ENCODE measurements at regions not wholly inside any gene's neighbourhood (a gene's known extent, or its start where the extent isn't known, plus 50 kb on each side); places are given as distances from the start of the nearest gene placed in this dataset.

DNA sequence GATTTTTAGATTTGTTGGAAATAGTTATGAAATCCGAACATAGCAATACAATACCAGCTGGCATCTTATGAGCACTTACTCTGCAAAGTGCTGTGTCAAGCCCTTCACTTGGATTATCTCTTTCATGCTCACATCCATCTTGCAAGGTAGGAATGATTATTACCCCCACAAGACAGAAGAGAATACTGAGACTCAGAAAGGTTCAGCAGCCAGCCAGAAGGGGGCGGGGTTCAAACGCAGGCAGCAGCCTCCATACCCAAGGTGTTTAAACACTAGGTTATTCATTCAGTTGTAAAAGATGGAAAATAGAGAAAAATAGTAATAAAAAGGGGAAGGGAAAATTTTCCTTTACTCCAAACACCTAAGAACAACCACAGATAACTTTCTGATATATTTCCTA lies 158.5 kb downstream of the CCDC34 start:
- DNase-seq (no peak), ATAC-seq (no peak)
- CTCF ChIA-PET: no interaction called here

GRCh38 chr11:27203077-27203647 lies 159.9 kb downstream of the CCDC34 start:
- Mint-ChIP-seq H3K4me1 (peaks cover 4% of the 10 kb centered on the region), H3K27ac (no peak overlapping the region), H3K4me3 (no peak overlapping the region), H3K36me3 (no peaks in the 10 kb centered on the region), H3K9me3 (ENCODE audit: low read depth) (no peaks in the 10 kb centered on the region), H3K27me3 (no peaks in the 10 kb centered on the region)
- CTCF ChIA-PET: no interaction called here
- DNase-seq: no peak
- ATAC-seq: no peak

More for the DNA sequence above, 158.5 kb downstream of the CCDC34 start:
- no peak overlapping the region for H3K4me3 Mint-ChIP-seq
- H3K27me3 Mint-ChIP-seq: no peaks in the 10 kb centered on the region
- no peak overlapping the region for H3K27ac Mint-ChIP-seq
- no peaks in the 10 kb centered on the region for H3K36me3 Mint-ChIP-seq
- H3K4me1 Mint-ChIP-seq: peaks cover 4% of the 10 kb centered on the region
- H3K9me3 Mint-ChIP-seq (ENCODE audit: low read depth): no peaks in the 10 kb centered on the region

DNA sequence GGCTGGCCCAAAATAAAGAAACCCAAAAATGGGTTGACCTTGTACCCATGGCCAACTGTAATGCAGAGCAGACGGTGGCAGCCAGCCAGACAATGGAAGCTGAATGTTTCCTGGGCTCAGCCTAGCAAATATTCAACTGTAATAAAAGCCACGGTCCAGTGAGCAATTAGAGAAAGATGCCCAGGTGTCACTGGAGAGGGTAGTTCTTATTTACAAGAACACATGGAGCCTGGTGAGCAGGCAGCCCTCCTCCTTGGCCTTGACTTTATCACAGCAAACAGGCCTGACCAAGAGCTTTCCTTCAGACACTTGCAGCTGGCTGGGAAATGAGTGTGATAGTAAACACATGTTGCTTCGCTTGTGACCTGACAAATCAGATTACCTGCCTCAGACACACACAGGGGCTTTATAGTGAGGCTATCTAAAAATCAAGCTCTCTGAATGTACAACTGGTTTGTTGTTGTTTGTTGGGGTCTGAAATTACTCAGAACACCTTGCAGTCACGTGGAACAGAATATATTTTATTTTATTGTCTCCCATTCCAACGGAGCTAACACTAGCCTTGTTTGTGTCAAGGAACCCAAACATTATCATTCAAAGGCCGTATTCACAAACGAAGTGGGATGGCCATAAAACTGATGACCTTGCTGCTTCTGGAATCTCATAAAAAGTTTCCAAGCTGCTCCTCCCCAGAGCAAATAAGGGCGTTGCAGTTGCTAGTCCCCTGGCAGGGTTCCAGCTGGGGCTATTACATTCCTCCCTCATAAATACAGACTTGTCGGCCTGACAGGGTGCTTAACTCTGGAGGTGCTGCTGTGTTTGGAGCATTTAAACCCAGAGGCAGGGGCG lies 161.1 kb downstream of the BBOX1 start:
- CTCF ChIA-PET: no interaction called here
- no peak overlapping the region for H3K27ac Mint-ChIP-seq
- H3K27me3 Mint-ChIP-seq: no peaks in the 10 kb centered on the region

GRCh38 chr11:27200779-27201453 lies 160.3 kb downstream of the BBOX1 start:
- H3K27me3 Mint-ChIP-seq: no peaks in the 10 kb centered on the region
- no peak overlapping the region for H3K27ac Mint-ChIP-seq
- no peak for ATAC-seq
- H3K36me3 Mint-ChIP-seq: no peaks in the 10 kb centered on the region
- H3K4me3 Mint-ChIP-seq: no peak overlapping the region
- CTCF ChIA-PET: interaction anchor here (1.2 kb wide), 1 partner anchor 285 kb away, joined by 3 read pairs; no protein-coding TSS in a partner anchor
- no peak for DNase-seq
- H3K9me3 Mint-ChIP-seq (ENCODE audit: low read depth): no peaks in the 10 kb centered on the region
- peaks cover 4% of the 10 kb centered on the region for H3K4me1 Mint-ChIP-seq

More for the DNA sequence above, 161.1 kb downstream of the BBOX1 start:
- no peak for DNase-seq
- Mint-ChIP-seq H3K36me3 (no peaks in the 10 kb centered on the region), H3K4me1 (peaks cover 4% of the 10 kb centered on the region), H3K9me3 (ENCODE audit: low read depth) (no peaks in the 10 kb centered on the region), H3K4me3 (no peak overlapping the region)
- no peak for ATAC-seq

DNA sequence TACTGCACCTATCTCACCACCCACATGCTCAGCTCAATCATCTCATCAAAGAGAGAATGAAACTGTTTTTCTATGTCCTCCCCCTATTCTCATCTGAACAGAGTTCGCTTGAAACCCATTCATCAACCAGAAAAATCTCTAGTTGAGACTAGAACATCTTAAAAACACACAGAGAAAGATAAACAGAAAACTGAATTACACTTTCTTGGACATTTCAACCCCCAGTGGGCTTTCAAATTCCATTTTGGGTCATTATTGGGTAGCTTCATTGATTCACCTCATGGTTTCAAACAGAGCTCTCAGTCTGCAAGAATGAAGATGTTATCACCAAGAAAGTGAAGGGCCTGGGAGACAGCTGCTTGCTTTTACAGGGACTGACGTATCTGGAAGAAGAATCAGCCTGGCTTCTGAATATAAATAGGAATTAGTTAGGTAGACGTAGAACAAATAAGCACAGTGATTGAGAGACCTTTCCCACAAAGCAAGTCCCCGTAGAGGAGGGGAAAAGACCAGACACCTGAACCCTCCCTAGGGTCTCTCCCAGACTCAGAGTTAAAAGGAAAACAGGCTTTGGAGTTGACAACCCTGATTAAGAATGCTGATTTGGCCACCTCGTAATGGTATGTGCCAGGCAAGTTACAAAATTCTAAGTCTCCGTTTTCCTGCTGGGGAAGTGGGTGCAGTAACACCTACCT lies 155.7 kb downstream of the BBOX1 start:
- Mint-ChIP-seq H3K27me3 (peaks cover 6% of the 10 kb centered on the region), H3K36me3 (no peaks in the 10 kb centered on the region), H3K4me1 (peaks cover 4% of the 10 kb centered on the region), H3K27ac (no peak overlapping the region), H3K9me3 (ENCODE audit: low read depth) (no peaks in the 10 kb centered on the region), H3K4me3 (no peak overlapping the region)
- ATAC-seq (no peak), DNase-seq (no peak)
- CTCF ChIA-PET: no interaction called here

DNA sequence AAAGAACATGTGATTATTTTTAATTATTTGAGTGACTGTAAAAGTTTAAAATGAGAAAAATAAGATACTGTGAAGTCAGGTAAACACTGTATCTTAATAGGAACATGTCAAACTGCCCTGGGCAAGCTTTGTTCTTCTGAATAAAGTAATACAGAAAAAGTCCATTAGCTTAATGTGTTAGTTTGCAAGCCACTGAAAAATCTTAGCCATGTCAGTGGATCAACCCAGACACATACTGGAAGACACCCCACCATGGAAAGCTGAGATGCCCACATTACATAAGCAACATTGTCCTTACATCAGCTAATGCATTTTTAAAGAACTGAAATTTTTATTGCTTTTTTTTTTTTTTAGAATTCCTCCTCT lies 155.2 kb downstream of the BBOX1 start:
- CTCF ChIA-PET: no interaction called here
- no peak for DNase-seq
- no peak for ATAC-seq
- no peak overlapping the region for H3K4me3 Mint-ChIP-seq
- no peak overlapping the region for H3K27ac Mint-ChIP-seq
- H3K36me3 Mint-ChIP-seq: no peaks in the 10 kb centered on the region
- H3K4me1 Mint-ChIP-seq: no peaks in the 10 kb centered on the region
- no peaks in the 10 kb centered on the region for H3K9me3 Mint-ChIP-seq (ENCODE audit: low read depth)
- peaks cover 11% of the 10 kb centered on the region for H3K27me3 Mint-ChIP-seq

DNA sequence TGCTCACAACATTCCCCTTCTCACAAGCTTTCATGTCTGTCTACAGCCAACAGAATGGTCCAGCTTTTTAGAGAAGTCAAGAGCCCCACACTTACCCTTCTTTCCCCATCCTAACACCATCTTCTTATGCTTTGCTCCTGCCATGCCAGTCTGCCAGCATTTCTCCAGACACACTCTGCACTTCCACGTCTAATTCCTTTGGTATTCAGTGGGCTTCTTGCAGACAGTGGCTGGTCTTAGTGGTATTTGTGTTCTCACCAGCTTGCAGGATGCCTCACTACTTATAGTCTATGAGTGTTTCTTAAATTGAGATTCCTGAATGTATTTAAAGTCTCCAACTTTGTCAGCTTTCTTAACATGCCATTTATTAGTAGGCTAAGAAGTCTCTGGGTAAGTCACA lies 154.4 kb downstream of the BBOX1 start:
- Mint-ChIP-seq H3K36me3 (no peaks in the 10 kb centered on the region), H3K4me1 (no peaks in the 10 kb centered on the region), H3K27ac (no peak overlapping the region), H3K4me3 (no peak overlapping the region), H3K9me3 (ENCODE audit: low read depth) (no peaks in the 10 kb centered on the region), H3K27me3 (peaks cover 15% of the 10 kb centered on the region)
- ATAC-seq: no peak
- CTCF ChIA-PET: no interaction called here
- DNase-seq: no peak

GRCh38 chr11:27193434-27194225 lies 153.0 kb downstream of the BBOX1 start:
- Mint-ChIP-seq H3K4me3 (no peak overlapping the region), H3K9me3 (ENCODE audit: low read depth) (no peaks in the 10 kb centered on the region), H3K4me1 (no peaks in the 10 kb centered on the region), H3K27ac (no peak overlapping the region), H3K36me3 (no peaks in the 10 kb centered on the region), H3K27me3 (peaks cover 20% of the 10 kb centered on the region)
- ATAC-seq (no peak), DNase-seq (no peak)
- CTCF ChIA-PET: no interaction called here

- H3K4me1 Mint-ChIP-seq: no peaks in the 10 kb centered on the region
- CTCF ChIA-PET: no interaction called here
- H3K27me3 Mint-ChIP-seq: peaks cover 20% of the 10 kb centered on the region
- DNase-seq (no peak), ATAC-seq (no peak)
- H3K9me3 Mint-ChIP-seq (ENCODE audit: low read depth): no peaks in the 10 kb centered on the region
- H3K36me3 Mint-ChIP-seq: no peaks in the 10 kb centered on the region
- no peak overlapping the region for H3K4me3 Mint-ChIP-seq
- no peak overlapping the region for H3K27ac Mint-ChIP-seq
Measured at GRCh38 chr11:27192184-27192583, 151.6 kb downstream of the BBOX1 start.

DNA sequence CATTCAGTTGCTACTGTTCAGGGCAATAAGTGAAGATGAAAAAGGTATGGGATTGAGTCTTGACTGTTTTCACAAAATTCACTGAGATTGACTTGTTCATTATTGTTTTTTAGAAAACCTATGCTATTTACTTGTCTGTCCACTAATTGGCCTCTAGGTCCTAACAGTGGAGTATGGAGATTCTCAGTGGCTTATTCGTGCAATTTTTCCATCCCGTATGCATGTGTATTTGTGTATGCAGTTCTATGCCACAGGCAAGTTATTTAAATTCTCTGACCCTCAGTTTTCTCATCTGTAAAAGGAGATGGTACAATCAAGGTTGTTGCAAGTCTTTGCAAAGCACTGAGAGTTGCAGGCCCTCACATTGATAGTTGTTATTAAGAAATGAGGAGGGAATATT lies 151.0 kb downstream of the BBOX1 start:
- Mint-ChIP-seq H3K4me3 (no peak overlapping the region), H3K4me1 (no peaks in the 10 kb centered on the region), H3K36me3 (no peaks in the 10 kb centered on the region), H3K9me3 (ENCODE audit: low read depth) (no peaks in the 10 kb centered on the region), H3K27ac (no peak overlapping the region), H3K27me3 (peaks cover 23% of the 10 kb centered on the region)
- DNase-seq: no peak
- CTCF ChIA-PET: no interaction called here
- ATAC-seq: no peak

GRCh38 chr11:27188696-27189095 lies 148.1 kb downstream of the BBOX1 start:
- CTCF ChIA-PET: no interaction called here
- Mint-ChIP-seq H3K9me3 (ENCODE audit: low read depth) (no peaks in the 10 kb centered on the region), H3K36me3 (no peaks in the 10 kb centered on the region), H3K4me1 (no peaks in the 10 kb centered on the region), H3K27ac (no peak overlapping the region), H3K4me3 (no peak overlapping the region), H3K27me3 (peaks cover 22% of the 10 kb centered on the region)
- ATAC-seq (no peak), DNase-seq (no peak)

GRCh38 chr11:27187848-27188621 lies 147.4 kb downstream of the BBOX1 start:
- no peak for DNase-seq
- CTCF ChIA-PET: interaction anchor here (5.5 kb wide), 1 partner anchor 298 kb away, joined by 42 read pairs; no protein-coding TSS in a partner anchor
- Mint-ChIP-seq H3K27ac (no peak overlapping the region), H3K4me1 (no peaks in the 10 kb centered on the region), H3K9me3 (ENCODE audit: low read depth) (no peaks in the 10 kb centered on the region), H3K36me3 (no peaks in the 10 kb centered on the region), H3K4me3 (no peak overlapping the region), H3K27me3 (peaks cover 22% of the 10 kb centered on the region)
- no peak for ATAC-seq

Measured in activated CD8-positive, alpha-beta memory T cell treated with anti-CD3 and anti-CD28 coated beads, Interleukin-2, amount 10 ng/mL, durations not matched to agents 7 days and 5 days (primary cell).